Effector memory CD4-positive, alpha-beta T cell (primary cell): ENCODE measurements at regions not wholly inside any gene's neighbourhood (a gene's known extent, or its start where the extent isn't known, plus 50 kb on each side); places are given as distances from the start of the nearest gene placed in this dataset.
"Not testable (repeated sequence)": the region's sequence is repeated elsewhere in the genome, so short reads cannot be mapped to it uniquely, and the experiment has no call there.

ENCODE experiments used
- DNase-seq, 3 donors: peaks; one replicate each; pipeline ENCODE4 v3.0.0-alpha.2; 2020
- H3K27ac ChIP-seq: 2 replicates; pipeline ENCODE4 v1.7.0; 2013; ENCODE audit warnings: mild to moderate bottlenecking, low read length, moderate library complexity; ENCODE audit not compliant: insufficient read depth, poor library complexity, severe bottlenecking
- H3K27me3 ChIP-seq: replicated peaks from 2 replicates; pipeline ENCODE4 v1.7.0; 2013; ENCODE audit warnings: mild to moderate bottlenecking, low read length; ENCODE audit not compliant: insufficient read depth, control insufficient read depth, poor library complexity, severe bottlenecking
- H3K36me3 ChIP-seq: 2 replicates; pipeline ENCODE4 v1.7.0; 2013; ENCODE audit warnings: mild to moderate bottlenecking, low read length, moderate library complexity; ENCODE audit not compliant: control insufficient read depth, insufficient read depth
- H3K4me1 ChIP-seq: 2 replicates; pipeline ENCODE4 v1.7.0; 2013; ENCODE audit warnings: low read length, mild to moderate bottlenecking; ENCODE audit not compliant: control insufficient read depth, insufficient read depth, poor library complexity, severe bottlenecking
- H3K4me3 ChIP-seq: 2 replicates; pipeline ENCODE4 v1.7.0; 2013; ENCODE audit warnings: low read length, low read depth, mild to moderate bottlenecking; ENCODE audit not compliant: insufficient read depth, poor library complexity, severe bottlenecking
- H3K9me3 ChIP-seq: 2 replicates; pipeline ENCODE4 v1.7.0; 2013; ENCODE audit warnings: mild to moderate bottlenecking, low read length, moderate library complexity; ENCODE audit not compliant: control insufficient read depth

- DNase-seq: no peak
- Histone ChIP-seq H3K4me3 (no peak overlapping the region), H3K27ac (no peak overlapping the region), H3K27me3 (no peaks in the 10 kb centered on the region), H3K36me3 (no peaks in the 10 kb centered on the region), H3K9me3 (no peaks in the 10 kb centered on the region), H3K4me1 (no peaks in the 10 kb centered on the region)
These were observed 95.4 kb downstream of the IGLL1 start for GRCh38 chr22:23484651-23485050.

DNA sequence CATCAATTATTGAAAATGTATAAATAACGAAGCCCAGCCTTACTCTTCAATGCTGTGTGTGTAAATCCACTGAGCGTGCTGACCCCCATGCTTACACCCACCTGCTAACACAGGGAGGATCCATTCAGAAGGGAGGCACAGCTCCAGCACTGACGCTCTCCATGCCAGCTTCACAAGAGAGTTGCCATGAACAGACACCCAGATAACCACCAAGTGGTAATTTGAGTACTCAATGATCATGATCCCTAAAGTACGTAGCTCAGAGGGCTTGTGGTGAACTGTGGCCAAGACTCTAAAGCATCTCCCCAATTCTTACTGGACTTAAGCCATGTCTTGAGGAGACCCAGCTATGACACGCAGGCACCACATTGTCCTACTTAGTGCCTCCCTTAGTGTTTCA, 98.7 kb downstream of the IGLL1 start:
- no peak for DNase-seq
- H3K27ac ChIP-seq: no peak overlapping the region
- H3K9me3 ChIP-seq: no peaks in the 10 kb centered on the region
- H3K27me3 ChIP-seq: no peaks in the 10 kb centered on the region
- no peaks in the 10 kb centered on the region for H3K4me1 ChIP-seq
- H3K4me3 ChIP-seq: no peak overlapping the region
- no peaks in the 10 kb centered on the region for H3K36me3 ChIP-seq

GRCh38 chr22:23478175-23478574, 101.9 kb downstream of the IGLL1 start:
- Histone ChIP-seq H3K9me3 (no peaks in the 10 kb centered on the region), H3K27me3 (no peaks in the 10 kb centered on the region), H3K4me3 (no peak overlapping the region), H3K27ac (no peak overlapping the region), H3K36me3 (no peaks in the 10 kb centered on the region), H3K4me1 (no peaks in the 10 kb centered on the region)
- no peak for DNase-seq

DNA sequence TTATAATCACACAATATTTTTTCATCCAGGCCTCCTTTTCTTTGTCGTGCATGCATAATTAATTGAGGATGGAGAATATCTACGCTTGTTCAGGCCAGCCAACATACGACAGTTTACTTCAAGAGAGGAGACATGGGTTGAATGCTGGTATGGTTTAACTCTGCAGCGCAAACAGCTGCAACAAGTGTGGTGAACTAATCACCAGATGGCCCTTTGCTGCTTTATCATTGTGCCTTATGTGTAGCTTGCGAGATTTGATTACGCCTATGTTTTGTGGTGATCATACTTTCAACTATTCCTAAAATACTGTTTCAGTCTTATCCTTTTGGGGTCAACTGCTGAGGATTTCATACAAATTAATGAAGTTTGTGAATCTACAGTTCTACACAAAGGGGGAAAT, 105.6 kb downstream of the IGLL1 start:
- H3K27me3 ChIP-seq, DNase-seq, H3K27ac ChIP-seq, H3K36me3 ChIP-seq, H3K4me1 ChIP-seq, H3K9me3 ChIP-seq, H3K4me3 ChIP-seq: not testable (repeated sequence)

- Histone ChIP-seq H3K36me3 (no peaks in the 10 kb centered on the region), H3K9me3 (no peaks in the 10 kb centered on the region), H3K27me3 (no peaks in the 10 kb centered on the region), H3K4me1 (no peaks in the 10 kb centered on the region), H3K4me3 (no peak overlapping the region), H3K27ac (no peak overlapping the region)
- no peak for DNase-seq
These were observed 106.2 kb downstream of the IGLL1 start for GRCh38 chr22:23473901-23474300.

GRCh38 chr22:23472376-23472775, 107.7 kb downstream of the IGLL1 start:
- H3K4me3 ChIP-seq, H3K4me1 ChIP-seq, H3K9me3 ChIP-seq, H3K27me3 ChIP-seq, DNase-seq, H3K36me3 ChIP-seq, H3K27ac ChIP-seq: not testable (repeated sequence)

DNA sequence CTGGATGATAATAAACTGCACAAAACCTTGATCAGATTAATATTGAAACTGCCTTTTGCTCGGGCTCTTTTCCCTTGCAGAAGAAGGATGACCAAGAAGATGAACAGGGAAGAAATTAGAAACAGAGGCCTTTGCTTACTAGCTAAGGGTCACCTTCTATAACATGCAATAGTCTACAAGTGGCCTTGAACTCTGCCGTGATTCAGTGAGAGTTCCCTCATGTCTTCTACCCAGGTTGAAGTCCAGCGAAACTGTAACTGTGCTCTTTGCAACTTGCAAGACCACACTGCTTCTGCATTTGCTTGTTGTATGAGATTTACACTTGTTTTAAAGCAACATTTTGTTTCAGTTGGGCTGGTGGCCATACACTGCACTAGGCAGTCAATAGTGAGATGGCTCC, 108.4 kb downstream of the IGLL1 start:
- no peak for DNase-seq
- Histone ChIP-seq H3K27me3 (no peaks in the 10 kb centered on the region), H3K9me3 (no peaks in the 10 kb centered on the region), H3K4me3 (no peak overlapping the region), H3K27ac (no peak overlapping the region), H3K4me1 (no peaks in the 10 kb centered on the region), H3K36me3 (no peaks in the 10 kb centered on the region)

DNA sequence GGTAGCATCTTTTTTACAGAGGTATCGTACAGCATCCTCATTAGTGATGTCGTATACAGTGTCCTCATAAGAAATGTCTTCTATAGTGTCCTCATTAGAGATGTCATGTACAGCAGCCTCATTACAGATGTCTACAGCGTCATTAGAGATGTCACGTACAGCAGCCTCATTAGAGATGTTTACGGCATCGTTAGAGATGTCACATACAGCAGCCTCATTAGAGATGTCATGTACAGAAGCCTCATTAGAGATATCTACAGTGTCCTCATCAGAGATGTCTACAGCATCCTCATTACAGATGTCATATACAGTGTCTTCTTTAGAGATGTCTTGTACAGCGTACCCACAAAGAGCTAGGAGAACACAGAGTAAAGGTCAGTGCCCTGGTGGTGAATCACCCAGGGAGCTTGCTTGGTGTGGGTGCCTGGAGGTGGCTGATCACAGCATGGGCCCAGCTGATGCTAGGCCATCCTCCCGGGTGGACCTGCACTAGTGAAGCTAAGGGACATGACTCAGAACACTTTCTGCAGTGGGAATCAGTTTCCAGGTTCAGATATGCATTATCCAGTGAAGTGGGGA, 109.2 kb downstream of the IGLL1 start:
- Histone ChIP-seq H3K27ac (no peak overlapping the region), H3K4me1 (no peaks in the 10 kb centered on the region), H3K9me3 (no peaks in the 10 kb centered on the region), H3K36me3 (no peaks in the 10 kb centered on the region), H3K4me3 (no peak overlapping the region), H3K27me3 (no peaks in the 10 kb centered on the region)
- DNase-seq: no peak

- Histone ChIP-seq H3K9me3 (no peaks in the 10 kb centered on the region), H3K4me1 (no peaks in the 10 kb centered on the region), H3K27me3 (no peaks in the 10 kb centered on the region), H3K36me3 (no peaks in the 10 kb centered on the region), H3K27ac (no peak overlapping the region), H3K4me3 (no peak overlapping the region)
- no peak for DNase-seq
These were observed 112.3 kb downstream of the IGLL1 start for GRCh38 chr22:23467721-23468294.

GRCh38 chr22:23466351-23466750, 113.7 kb downstream of the IGLL1 start:
- Histone ChIP-seq H3K27me3 (no peaks in the 10 kb centered on the region), H3K4me3 (no peak overlapping the region), H3K9me3 (no peaks in the 10 kb centered on the region), H3K4me1 (no peaks in the 10 kb centered on the region), H3K27ac (no peak overlapping the region), H3K36me3 (no peaks in the 10 kb centered on the region)
- no peak for DNase-seq
